ENCODE measurements at regions not wholly inside any gene's neighbourhood (a gene's known extent, or its start where the extent isn't known, plus 50 kb on each side); places are given as distances from the start of the nearest gene placed in this dataset.

GRCh38 chr9:106486685-106487084 lies 376.3 kb upstream of the ZNF462 start:
- TF ChIP-seq POLR2A (IDR thresholded peaks at IDR 0.05) = no peak
- TF ChIP-seq CTCF (IDR thresholded peaks at IDR 0.05) = no peak
- no peak for TF ChIP-seq POLR2AphosphoS5 (IDR thresholded peaks at IDR 0.05)
